Mucosa of rectum (tissue), 2 donors: ENCODE measurements at regions not wholly inside any gene's neighbourhood (a gene's known extent, or its start where the extent isn't known, plus 50 kb on each side); places are given as distances from the start of the nearest gene placed in this dataset.
"Not testable (repeated sequence)": the region's sequence is repeated elsewhere in the genome, so short reads cannot be mapped to it uniquely, and the experiment has no call there.

ENCODE experiments used
- H3K27ac ChIP-seq, 2 donors: one replicate each; pipeline ENCODE4 v1.7.0; 2013; ENCODE audit warnings: inconsistent platforms in 2 of 2, low read depth in 2 of 2, low read length in 2 of 2
- H3K27me3 ChIP-seq, 2 donors: one replicate each; pipeline ENCODE4 v1.7.0; 2013; ENCODE audit warnings: low read length in 2 of 2; ENCODE audit not compliant: control insufficient read depth in 2 of 2, insufficient read depth in 2 of 2
- H3K36me3 ChIP-seq, 2 donors: one replicate each; pipeline ENCODE4 v1.7.0; 2013; ENCODE audit warnings: low read length in 2 of 2; ENCODE audit not compliant: control insufficient read depth in 2 of 2, insufficient read depth in 2 of 2
- H3K4me1 ChIP-seq, 2 donors: one replicate each; pipeline ENCODE4 v1.7.0; 2013; ENCODE audit warnings: low read length in 2 of 2, mild to moderate bottlenecking in 1 of 2; ENCODE audit not compliant: control insufficient read depth in 2 of 2, insufficient read depth in 2 of 2
- H3K4me3 ChIP-seq, 2 donors: one replicate each; pipeline ENCODE4 v1.7.0; 2013; ENCODE audit warnings: low read length in 2 of 2
- H3K9ac ChIP-seq, 2 donors: one replicate each; pipeline ENCODE4 v1.7.0; 2013; ENCODE audit warnings: low read length in 2 of 2, low read depth in 1 of 2, mild to moderate bottlenecking in 1 of 2
- H3K9me3 ChIP-seq, 2 donors: one replicate each; pipeline ENCODE4 v1.7.0; 2013; ENCODE audit warnings: low read length in 2 of 2; ENCODE audit not compliant: control insufficient read depth in 2 of 2
- donor health status: healthy.
- donor health status: Normal muscosa, but diverticular disease.

DNA sequence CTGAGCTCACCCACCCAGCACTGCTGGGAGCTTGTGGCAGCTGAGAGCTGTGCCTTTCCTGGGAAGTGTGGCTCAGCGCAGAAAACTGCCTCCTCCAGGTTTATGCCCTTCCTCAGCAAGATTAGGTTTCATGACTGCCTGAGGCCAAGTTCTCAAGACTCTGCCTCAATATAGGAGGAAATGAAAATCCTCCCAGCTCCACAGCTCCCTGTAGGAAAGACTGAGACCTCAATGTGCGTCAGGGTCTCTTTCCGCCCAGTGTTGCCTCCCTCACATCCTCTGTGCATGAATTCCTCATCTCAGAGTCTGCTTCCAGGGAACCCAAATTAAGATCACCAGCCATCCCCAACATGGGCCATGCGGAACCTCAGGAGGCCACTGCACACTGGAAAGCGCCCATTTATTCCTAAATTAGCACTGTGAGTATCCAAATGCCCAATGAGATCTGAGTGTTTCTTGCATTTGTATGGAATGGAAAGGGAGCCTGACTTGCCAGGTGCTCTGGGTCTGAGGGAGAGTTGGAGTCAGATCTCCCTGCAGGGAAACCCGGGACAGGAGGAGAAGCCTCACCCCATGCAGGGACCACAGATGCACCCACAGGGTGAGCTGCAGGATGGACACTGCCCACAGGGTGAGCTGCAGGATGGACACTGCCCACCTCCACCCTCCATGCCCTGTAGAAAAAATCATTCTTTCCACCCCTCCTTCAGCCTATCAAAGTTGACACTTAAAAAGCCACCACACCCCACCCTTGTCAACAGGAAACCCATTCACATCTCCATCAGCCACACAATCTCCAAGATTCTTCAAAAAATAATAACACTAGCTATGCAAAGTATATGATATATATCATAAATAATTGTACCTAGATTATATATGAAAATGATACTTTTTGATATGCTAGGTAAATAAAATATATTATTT, 97.4 kb upstream of the IGLL5 start:
- Histone ChIP-seq H3K9ac (no peak overlapping the region), H3K27ac (no peak overlapping the region), H3K9me3 (no peaks in the 10 kb centered on the region), H3K36me3 (no peaks in the 10 kb centered on the region), H3K4me3 (no peak overlapping the region), H3K27me3 (no peaks in the 10 kb centered on the region), H3K4me1 (peaks cover 0 to 7% of the 10 kb centered on the region in 2 donors)

DNA sequence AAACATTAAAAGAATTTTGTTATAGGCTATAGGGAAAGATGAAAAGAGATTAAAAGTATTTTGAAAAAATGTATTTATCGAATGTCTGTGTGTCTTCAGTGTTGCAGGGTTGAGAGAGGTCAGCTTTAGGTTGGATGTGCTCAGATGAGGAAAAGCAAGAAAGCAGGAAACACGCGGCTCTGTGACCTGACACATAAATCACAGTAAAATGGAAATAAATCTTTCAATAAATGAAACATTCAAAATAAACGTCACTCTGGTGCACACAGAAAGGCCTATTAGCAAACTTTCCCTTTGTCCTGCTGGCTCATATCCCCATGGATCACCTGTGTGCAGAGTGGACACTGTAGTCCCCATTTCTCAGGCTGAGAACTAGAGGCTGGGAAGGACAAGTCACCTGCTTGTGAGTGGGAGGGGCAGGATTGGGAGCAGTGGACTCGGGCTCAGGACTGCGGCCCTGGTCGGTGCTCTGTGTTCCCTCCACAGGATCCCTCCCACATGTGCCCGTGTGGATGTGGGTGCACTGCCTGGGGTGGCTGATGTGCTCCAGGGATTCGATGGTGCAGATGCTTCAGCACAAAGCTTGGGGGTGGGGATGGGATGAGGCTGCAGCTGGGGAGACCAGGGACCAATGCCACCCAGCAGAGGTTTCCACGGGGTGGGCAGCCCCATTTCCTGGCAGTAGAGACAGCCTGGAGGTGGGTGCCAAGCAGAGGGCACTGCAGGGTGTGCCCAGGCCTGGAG, 96.0 kb upstream of the IGLL5 start:
- Histone ChIP-seq H3K27ac (no peak overlapping the region), H3K4me1 (peaks cover 0 to 3% of the 10 kb centered on the region in 2 donors), H3K9me3 (no peaks in the 10 kb centered on the region), H3K27me3 (no peaks in the 10 kb centered on the region), H3K4me3 (no peak overlapping the region), H3K36me3 (no peaks in the 10 kb centered on the region), H3K9ac (no peak overlapping the region)

DNA sequence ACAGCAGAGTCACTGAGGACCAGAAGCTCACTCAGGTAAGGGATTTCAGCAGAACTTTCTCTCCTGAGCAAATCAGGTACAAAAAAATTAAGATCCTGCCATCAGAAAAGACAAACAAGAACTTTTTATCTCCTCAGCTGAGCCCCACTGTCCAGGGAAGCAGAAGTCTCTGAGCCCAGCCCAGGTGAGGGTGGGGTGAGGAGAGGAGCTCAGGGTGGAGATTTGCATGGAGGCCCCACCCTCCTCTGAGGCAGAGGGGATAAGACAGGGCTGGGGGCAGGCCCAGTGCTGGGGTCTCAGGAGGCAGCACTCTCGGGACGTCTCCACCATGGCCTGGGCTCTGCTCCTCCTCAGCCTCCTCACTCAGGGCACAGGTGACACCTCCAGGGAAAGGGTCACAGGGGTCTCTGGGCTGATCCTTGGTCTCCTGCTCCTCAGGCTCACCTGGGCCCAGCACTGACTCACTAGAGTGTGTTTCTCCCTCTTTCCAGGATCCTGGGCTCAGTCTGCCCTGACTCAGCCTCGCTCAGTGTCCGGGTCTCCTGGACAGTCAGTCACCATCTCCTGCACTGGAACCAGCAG, 95.3 kb upstream of the IGLL5 start:
- H3K4me1 ChIP-seq, H3K36me3 ChIP-seq, H3K9ac ChIP-seq, H3K4me3 ChIP-seq, H3K27me3 ChIP-seq, H3K27ac ChIP-seq, H3K9me3 ChIP-seq: not testable (repeated sequence)

DNA sequence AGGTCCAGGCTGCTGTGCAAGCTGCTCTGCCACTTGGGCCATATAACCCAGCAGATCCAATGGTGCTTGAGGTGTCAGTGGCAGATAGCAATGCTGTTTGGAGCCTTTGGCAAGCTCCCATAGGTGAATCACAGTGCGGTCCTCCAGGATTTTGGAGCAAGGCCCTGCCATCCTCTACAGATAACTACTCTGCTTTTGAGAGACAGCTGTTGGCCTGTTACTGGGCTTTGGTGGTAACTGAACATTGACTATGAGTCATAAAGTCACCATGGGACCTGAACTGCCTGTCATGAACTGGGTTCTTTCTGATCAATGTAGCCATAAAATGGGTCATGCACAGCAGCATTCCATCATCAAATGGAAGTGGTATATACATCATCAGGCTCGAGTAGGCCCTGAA, 92.0 kb upstream of the IGLL5 start:
- H3K9ac ChIP-seq, H3K27ac ChIP-seq, H3K9me3 ChIP-seq, H3K4me1 ChIP-seq, H3K4me3 ChIP-seq, H3K27me3 ChIP-seq, H3K36me3 ChIP-seq: not testable (repeated sequence)

DNA sequence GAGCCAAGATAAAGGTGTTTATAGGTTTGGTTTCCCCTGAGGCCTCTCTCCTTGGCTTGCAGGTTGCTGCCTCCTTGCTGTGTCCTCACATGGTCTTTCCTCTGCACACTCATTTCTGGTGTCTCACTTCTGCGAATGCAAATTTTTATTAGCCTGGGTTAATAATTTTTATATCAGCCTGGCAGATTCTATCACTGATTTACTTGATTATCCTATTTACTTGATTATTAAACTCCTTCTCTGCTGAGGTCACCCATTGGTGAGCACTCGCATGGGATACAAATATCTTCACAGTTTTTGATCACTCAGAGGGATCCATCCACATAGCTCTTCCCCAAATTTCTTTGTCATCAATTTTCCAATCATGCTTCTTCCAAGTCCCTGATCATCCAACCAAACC, 90.9 kb upstream of the IGLL5 start:
- Histone ChIP-seq H3K27me3 (no peaks in the 10 kb centered on the region), H3K4me3 (no peak overlapping the region), H3K9ac (no peak overlapping the region), H3K9me3 (no peaks in the 10 kb centered on the region), H3K36me3 (no peaks in the 10 kb centered on the region), H3K4me1 (no peaks in the 10 kb centered on the region), H3K27ac (no peak overlapping the region)

DNA sequence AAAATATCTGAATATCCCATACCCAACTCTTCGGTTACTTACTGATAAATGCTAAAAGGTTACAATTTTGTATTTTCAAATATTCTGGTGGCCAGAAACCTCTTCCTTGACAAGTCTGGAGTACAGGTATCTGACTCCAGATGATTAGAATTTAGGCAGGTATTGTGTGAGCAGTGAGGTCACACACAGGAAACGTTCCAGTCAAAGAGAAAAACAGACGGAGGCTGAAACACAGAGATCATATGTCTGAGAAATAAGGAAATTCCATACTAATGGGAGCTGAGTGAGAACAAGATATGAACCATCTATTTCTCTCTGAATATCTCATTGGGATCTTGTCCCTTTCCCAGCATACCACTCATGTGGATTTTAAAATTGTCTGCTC, 89.4 kb upstream of the IGLL5 start:
- Histone ChIP-seq H3K36me3 (no peaks in the 10 kb centered on the region), H3K27ac (no peak overlapping the region), H3K9ac (no peak overlapping the region), H3K27me3 (no peaks in the 10 kb centered on the region), H3K4me1 (no peaks in the 10 kb centered on the region), H3K4me3 (no peak overlapping the region), H3K9me3 (no peaks in the 10 kb centered on the region)

DNA sequence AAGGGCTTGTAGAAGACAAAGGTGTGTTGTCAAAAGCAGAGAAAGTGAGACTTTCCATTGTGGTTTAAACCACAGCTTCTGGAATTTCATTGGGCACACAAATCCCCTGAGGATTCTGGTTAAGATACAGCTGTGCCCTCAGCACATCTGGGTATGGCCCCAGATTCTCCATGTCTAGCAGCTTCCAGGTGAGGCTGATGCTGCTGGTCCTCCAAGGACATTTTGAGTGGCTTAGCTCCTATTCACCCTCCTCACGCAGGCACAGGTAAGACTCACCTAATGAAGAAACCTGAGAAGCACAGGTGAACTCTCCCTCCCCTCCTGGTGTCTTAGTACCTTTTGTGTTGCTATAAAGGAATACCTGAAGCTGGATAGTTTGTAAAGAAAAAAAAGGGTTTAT, 88.9 kb upstream of the IGLL5 start:
- H3K27ac ChIP-seq: no peak overlapping the region
- H3K9ac ChIP-seq: no peak overlapping the region
- H3K36me3 ChIP-seq: no peaks in the 10 kb centered on the region
- no peak overlapping the region for H3K4me3 ChIP-seq
- no peaks in the 10 kb centered on the region for H3K9me3 ChIP-seq
- no peaks in the 10 kb centered on the region for H3K27me3 ChIP-seq
- no peaks in the 10 kb centered on the region for H3K4me1 ChIP-seq

DNA sequence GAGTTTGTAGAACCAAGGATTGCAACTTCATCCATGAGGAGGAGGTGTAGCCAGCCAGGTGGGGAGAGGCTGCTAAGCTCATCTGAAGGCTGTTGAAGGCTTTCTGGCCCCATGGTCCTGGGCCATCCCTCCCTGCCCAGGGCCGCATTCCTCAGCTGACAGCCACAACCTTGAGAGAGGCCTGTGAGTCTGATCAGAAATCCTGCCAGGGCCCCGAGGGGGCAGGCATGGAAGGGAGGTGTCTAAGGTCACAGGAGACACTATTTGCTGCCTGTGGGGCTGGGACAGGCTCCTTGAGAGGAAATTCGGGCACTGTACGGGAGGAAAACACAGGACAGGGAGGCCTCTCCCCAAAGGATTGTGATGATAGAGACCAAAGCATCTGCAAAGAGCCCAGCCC, 88.1 kb upstream of the IGLL5 start:
- Histone ChIP-seq H3K27ac (no peak overlapping the region), H3K9ac (no peak overlapping the region), H3K36me3 (no peaks in the 10 kb centered on the region), H3K4me3 (no peak overlapping the region), H3K27me3 (no peaks in the 10 kb centered on the region), H3K4me1 (no peaks in the 10 kb centered on the region), H3K9me3 (no peaks in the 10 kb centered on the region)

DNA sequence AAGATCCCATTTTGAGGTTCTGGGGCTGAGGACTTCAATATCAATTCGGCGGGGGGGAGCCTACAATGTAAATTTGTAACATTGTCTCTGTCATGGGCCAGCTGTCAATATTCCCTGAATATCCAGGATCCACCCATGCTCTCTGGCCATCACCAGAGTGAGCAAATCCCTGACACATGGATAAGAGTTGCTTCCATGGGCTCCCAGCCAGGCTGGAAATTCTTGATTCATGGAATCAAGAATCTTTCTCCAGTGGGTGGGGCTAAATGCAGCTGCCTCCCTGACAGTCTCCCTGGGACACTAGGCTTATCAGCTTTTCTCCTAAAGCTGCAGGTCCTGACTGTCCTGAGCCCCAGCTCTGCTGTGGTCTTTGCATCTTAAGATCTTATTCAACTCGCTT, 86.9 kb upstream of the IGLL5 start:
- Histone ChIP-seq H3K27ac (no peak overlapping the region), H3K9ac (no peak overlapping the region), H3K9me3 (no peaks in the 10 kb centered on the region), H3K4me1 (no peaks in the 10 kb centered on the region), H3K36me3 (no peaks in the 10 kb centered on the region), H3K27me3 (no peaks in the 10 kb centered on the region), H3K4me3 (no peak overlapping the region)

DNA sequence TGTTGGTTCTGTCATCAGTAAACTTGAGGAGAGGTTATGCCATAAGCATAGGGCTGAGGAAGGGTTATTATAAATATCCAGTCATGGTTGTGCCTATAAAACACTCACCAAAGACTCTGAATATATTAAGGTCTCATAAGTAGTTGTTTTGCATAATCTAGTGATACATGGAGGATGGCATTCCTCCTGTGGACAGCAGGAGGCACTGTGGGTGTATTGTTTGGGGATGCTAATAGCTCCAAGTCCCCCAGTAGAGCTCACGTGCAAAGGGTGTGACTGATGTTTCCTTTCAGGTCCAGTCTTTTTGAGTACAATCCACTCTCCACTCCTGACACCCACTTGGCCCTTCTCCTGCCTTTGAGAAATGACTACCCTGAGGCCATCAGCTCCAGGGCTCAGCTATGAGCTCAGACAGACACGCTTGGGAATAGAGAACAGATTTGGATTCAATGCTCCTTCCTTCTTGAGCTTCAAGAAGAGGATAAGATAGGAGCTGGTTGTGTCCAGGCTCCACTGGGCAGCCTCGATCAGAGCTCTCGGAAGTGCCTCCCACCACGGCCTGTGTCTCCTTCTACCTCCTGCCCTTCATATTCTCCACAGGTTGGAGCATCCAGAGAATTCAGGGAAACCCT, 85.2 kb upstream of the IGLL5 start:
- no peaks in the 10 kb centered on the region for H3K9me3 ChIP-seq
- no peak overlapping the region for H3K9ac ChIP-seq
- peaks cover 0 to 6% of the 10 kb centered on the region in 2 donors for H3K27me3 ChIP-seq
- no peak overlapping the region for H3K4me3 ChIP-seq
- no peaks in the 10 kb centered on the region for H3K36me3 ChIP-seq
- no peak overlapping the region for H3K27ac ChIP-seq
- H3K4me1 ChIP-seq: no peaks in the 10 kb centered on the region
